HEK293 (cell line): ENCODE measurements at regions not wholly inside any gene's neighbourhood (a gene's known extent, or its start where the extent isn't known, plus 50 kb on each side); places are given as distances from the start of the nearest gene placed in this dataset.

Experiments
- CTCF ChIA-PET: fragments of 350-600 bp; formaldehyde crosslinking; extraction: SDS; loops from one replicate; lab custom pipeline; 2021; ENCODE audit warnings: antibody characterized with exemption; lab: Yijun Ruan, JAX
- POLR2A ChIA-PET: fragments of 300-600 bp; formaldehyde crosslinking; extraction: SDS; loops from one replicate; lab custom pipeline; 2020; ENCODE audit warnings: antibody characterized with exemption, inconsistent platforms; lab: Yijun Ruan, JAX
- H3K27ac ChIP-seq: fragments of 200-500 bp; sonication (Bioruptor generic); 2 replicates; pipeline ENCODE4 v1.5.1; 2014; ENCODE audit warnings: low read depth, low read length, control low read depth, inconsistent platforms; ENCODE audit errors: extremely low read depth
- H3K36me3 ChIP-seq, 2 experiments: fragments of 200-500 bp in 1 of 2; sonication (Bioruptor generic) in 1 of 2; 1 replicate in 1 of 2; 2 replicates in 1 of 2; pipeline ENCODE4 v1.5.1; 2014 to 2017; ENCODE audit warnings: inconsistent platforms in 2 of 2, low read length in 2 of 2; ENCODE audit not compliant: control insufficient read depth in 2 of 2, insufficient read depth in 1 of 2
- H3K4me1 ChIP-seq: fragments of 200-500 bp; sonication (Bioruptor generic); 2 replicates; pipeline ENCODE4 v1.5.1; 2014; ENCODE audit warnings: mild to moderate bottlenecking, low read length, inconsistent platforms; ENCODE audit not compliant: control insufficient read depth, insufficient read depth
- H3K4me3 ChIP-seq: 2 replicates; pipeline ENCODE4 v1.5.1; 2011; ENCODE audit warnings: low read depth, mild to moderate bottlenecking, control low read depth, low read length, moderate library complexity
- H3K9me3 ChIP-seq: fragments of 200-500 bp; sonication (Bioruptor generic); 2 replicates; pipeline ENCODE4 v1.5.1; 2014; ENCODE audit warnings: low read depth, low read length, inconsistent platforms; ENCODE audit not compliant: control insufficient read depth, insufficient read depth
- ATF2 ChIP-seq: fragments of 450-650 bp; formaldehyde crosslinking; IDR thresholded peaks from 2 replicates; pipeline ENCODE4 v1.5.1; 2016; ENCODE audit warnings: missing biosample characterization, missing genetic modification characterization, low read depth
- GLIS1 ChIP-seq: fragments of 450-650 bp; formaldehyde crosslinking; IDR thresholded peaks from 2 replicates; pipeline ENCODE4 v1.5.1; 2016; ENCODE audit warnings: missing biosample characterization, missing genetic modification characterization
- HOXA7 ChIP-seq: sonication (generic); formaldehyde crosslinking; IDR thresholded peaks from 2 replicates; pipeline ENCODE4 v1.8.1; 2022; ENCODE audit warnings: missing genetic modification reagents, borderline replicate concordance
- HOXD13 ChIP-seq: sonication (generic); formaldehyde crosslinking; IDR thresholded peaks from 2 replicates; pipeline ENCODE4 v1.8.0; 2022; ENCODE audit warnings: missing genetic modification reagents, borderline replicate concordance
- KLF1 ChIP-seq: fragments of 450-650 bp; formaldehyde crosslinking; IDR thresholded peaks from 2 replicates; pipeline ENCODE4 v1.5.1; 2016; ENCODE audit warnings: missing biosample characterization, missing genetic modification characterization
- RBAK ChIP-seq: fragments of 450-650 bp; formaldehyde crosslinking; IDR thresholded peaks from 2 replicates; pipeline ENCODE4 v1.5.1; 2016; ENCODE audit warnings: missing biosample characterization, missing genetic modification characterization
- REST ChIP-seq: fragments of 450-650 bp; formaldehyde crosslinking; IDR thresholded peaks from 2 replicates; pipeline ENCODE4 v1.5.1; 2016; ENCODE audit warnings: missing biosample characterization, missing genetic modification characterization
- SP7 ChIP-seq: fragments of 450-650 bp; formaldehyde crosslinking; IDR thresholded peaks from 2 replicates; pipeline ENCODE4 v1.5.1; 2016; ENCODE audit warnings: missing biosample characterization, missing genetic modification characterization
- ZBTB7A ChIP-seq: fragments of 450-650 bp; formaldehyde crosslinking; IDR thresholded peaks from 2 replicates; pipeline ENCODE4 v1.5.1; 2016; ENCODE audit warnings: low read depth, missing biosample characterization, missing genetic modification characterization
- ZIC2 ChIP-seq: fragments of 450-650 bp; formaldehyde crosslinking; IDR thresholded peaks from 2 replicates; pipeline ENCODE4 v1.5.1; 2016; ENCODE audit warnings: missing biosample characterization, missing genetic modification characterization
- ZNF112 ChIP-seq: fragments of 450-650 bp; formaldehyde crosslinking; IDR thresholded peaks from 2 replicates; pipeline ENCODE4 v1.5.0; 2017; ENCODE audit warnings: missing biosample characterization, missing genetic modification characterization
- ZNF114 ChIP-seq: fragments of 450-650 bp; formaldehyde crosslinking; IDR thresholded peaks from 2 replicates; pipeline ENCODE4 v1.5.0; 2017; ENCODE audit warnings: missing biosample characterization, missing genetic modification characterization
- ZNF155 ChIP-seq: fragments of 450-650 bp; formaldehyde crosslinking; IDR thresholded peaks from 2 replicates; pipeline ENCODE4 v1.5.1; 2016; ENCODE audit warnings: missing biosample characterization, missing genetic modification characterization
- ZNF157 ChIP-seq: fragments of 450-650 bp; formaldehyde crosslinking; IDR thresholded peaks from 2 replicates; pipeline ENCODE4 v1.5.1; 2016; ENCODE audit warnings: missing biosample characterization, missing genetic modification characterization
- ZNF169 ChIP-seq: fragments of 450-650 bp; formaldehyde crosslinking; IDR thresholded peaks from 2 replicates; pipeline ENCODE4 v1.5.1; 2016; ENCODE audit warnings: missing biosample characterization, missing genetic modification characterization
- ZNF174 ChIP-seq: fragments of 450-650 bp; formaldehyde crosslinking; IDR thresholded peaks from 2 replicates; pipeline ENCODE4 v1.5.0; 2017; ENCODE audit warnings: missing biosample characterization, mild to moderate bottlenecking, missing genetic modification characterization
- ZNF311 ChIP-seq: fragments of 450-650 bp; formaldehyde crosslinking; IDR thresholded peaks from 2 replicates; pipeline ENCODE4 v1.5.1; 2017; ENCODE audit warnings: missing biosample characterization, missing genetic modification characterization, borderline replicate concordance
- ZNF37A ChIP-seq: fragments of 450-650 bp; IDR thresholded peaks from 2 replicates; pipeline ENCODE4 v1.5.1; 2018; ENCODE audit warnings: missing biosample characterization, missing genetic modification characterization
- ZNF48 ChIP-seq: fragments of 450-650 bp; formaldehyde crosslinking; IDR thresholded peaks from 2 replicates; pipeline ENCODE4 v1.5.1; 2016; ENCODE audit warnings: missing biosample characterization, missing genetic modification characterization
- ZNF529 ChIP-seq: fragments of 450-650 bp; formaldehyde crosslinking; IDR thresholded peaks from 2 replicates; pipeline ENCODE4 v1.5.1; 2017; ENCODE audit warnings: missing genetic modification characterization, missing biosample characterization; ENCODE audit not compliant: insufficient replicate concordance
- ZNF544 ChIP-seq: fragments of 450-650 bp; formaldehyde crosslinking; IDR thresholded peaks from 2 replicates; pipeline ENCODE4 v1.5.0; 2017; ENCODE audit warnings: missing biosample characterization, missing genetic modification characterization
- ZNF571 ChIP-seq: fragments of 450-650 bp; formaldehyde crosslinking; IDR thresholded peaks from 2 replicates; pipeline ENCODE4 v1.5.0; 2017; ENCODE audit warnings: missing biosample characterization, missing genetic modification characterization
- ZNF596 ChIP-seq: fragments of 450-650 bp; IDR thresholded peaks from 2 replicates; pipeline ENCODE4 v1.5.0; 2018; ENCODE audit warnings: missing biosample characterization, mild to moderate bottlenecking, missing genetic modification characterization, moderate library complexity
- ZNF639 ChIP-seq: fragments of 450-650 bp; formaldehyde crosslinking; IDR thresholded peaks from 2 replicates; pipeline ENCODE4 v1.5.1; 2016; ENCODE audit warnings: missing biosample characterization, missing genetic modification characterization
- ZNF654 ChIP-seq: fragments of 450-650 bp; formaldehyde crosslinking; IDR thresholded peaks from 2 replicates; pipeline ENCODE4 v1.5.1; 2016; ENCODE audit warnings: low read depth, missing biosample characterization, missing genetic modification characterization
- ZNF658 ChIP-seq: fragments of 450-650 bp; formaldehyde crosslinking; IDR thresholded peaks from 2 replicates; pipeline ENCODE4; 2016; ENCODE audit warnings: missing biosample characterization, missing genetic modification characterization
- ZNF677 ChIP-seq: fragments of 450-650 bp; IDR thresholded peaks from 2 replicates; pipeline ENCODE4 v1.5.0; 2018; ENCODE audit warnings: missing biosample characterization, mild to moderate bottlenecking, missing genetic modification characterization, moderate library complexity
- ZNF707 ChIP-seq: fragments of 450-650 bp; formaldehyde crosslinking; IDR thresholded peaks from 2 replicates; pipeline ENCODE4 v1.5.1; 2016; ENCODE audit warnings: missing biosample characterization, missing genetic modification characterization
- ZNF76 ChIP-seq: fragments of 450-650 bp; formaldehyde crosslinking; IDR thresholded peaks from 2 replicates; pipeline ENCODE4; 2016; ENCODE audit warnings: low read depth, missing biosample characterization, missing genetic modification characterization, borderline replicate concordance
- ZSCAN23 ChIP-seq: fragments of 450-650 bp; formaldehyde crosslinking; IDR thresholded peaks from 2 replicates; pipeline ENCODE4 v1.5.1; 2016; ENCODE audit warnings: missing biosample characterization, missing genetic modification characterization
- TF ChIP-seq, protein P1 (sequence below): fragments of 450-650 bp; formaldehyde crosslinking; IDR thresholded peaks from 2 replicates; pipeline ENCODE4 v1.5.1; 2016; ENCODE audit warnings: missing biosample characterization, missing genetic modification characterization

DNA sequence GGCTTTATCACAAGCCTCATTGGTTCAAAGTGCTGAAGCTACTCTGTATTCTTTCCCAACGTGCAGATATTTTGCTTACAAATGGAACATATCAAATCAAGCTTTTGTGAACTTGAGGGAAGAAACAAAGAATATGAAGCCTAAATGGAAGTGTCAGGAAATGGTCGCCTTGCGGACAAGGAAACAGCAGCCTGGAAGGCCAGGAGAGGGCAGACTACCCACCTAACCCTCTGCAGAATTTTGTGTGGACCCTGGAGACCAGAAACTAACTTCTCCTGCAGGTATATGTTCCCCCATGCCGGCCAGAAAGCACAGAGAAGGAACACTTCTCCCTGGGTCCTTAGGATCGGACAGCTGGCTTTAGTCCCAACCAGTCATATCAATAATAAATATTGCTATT is 1425.8 kb downstream of the PCDH7 start:
- H3K9me3 ChIP-seq, result no peaks in the 10 kb centered on the region
- no peak overlapping the region for H3K4me3 ChIP-seq
- POLR2A ChIA-PET, result no interaction called here
- H3K27ac ChIP-seq, result no peak overlapping the region
- TF ChIP-seq ZNF157 (tag by site-specific recombination) (no peak), ZNF544 (tag by site-specific recombination) (no peak), ZNF311 (tag by site-specific recombination) (no peak), ZNF174 (tag by site-specific recombination) (no peak), KLF1 (tag by site-specific recombination) (no peak), ZNF529 (tag by site-specific recombination) (no peak), ZNF658 (tag by site-specific recombination) (no peak), ZNF639 (tag by site-specific recombination) (no peak), HOXD13 (CRISPR knock-in tag) (no peak), ZNF596 (no peak), ZBTB7A (no peak), ZNF155 (tag by site-specific recombination) (no peak), ZNF112 (tag by site-specific recombination) (no peak), ZNF114 (tag by site-specific recombination) (no peak), SP7 (tag by site-specific recombination) (no peak)
- TF ChIP-seq, protein P1, sequence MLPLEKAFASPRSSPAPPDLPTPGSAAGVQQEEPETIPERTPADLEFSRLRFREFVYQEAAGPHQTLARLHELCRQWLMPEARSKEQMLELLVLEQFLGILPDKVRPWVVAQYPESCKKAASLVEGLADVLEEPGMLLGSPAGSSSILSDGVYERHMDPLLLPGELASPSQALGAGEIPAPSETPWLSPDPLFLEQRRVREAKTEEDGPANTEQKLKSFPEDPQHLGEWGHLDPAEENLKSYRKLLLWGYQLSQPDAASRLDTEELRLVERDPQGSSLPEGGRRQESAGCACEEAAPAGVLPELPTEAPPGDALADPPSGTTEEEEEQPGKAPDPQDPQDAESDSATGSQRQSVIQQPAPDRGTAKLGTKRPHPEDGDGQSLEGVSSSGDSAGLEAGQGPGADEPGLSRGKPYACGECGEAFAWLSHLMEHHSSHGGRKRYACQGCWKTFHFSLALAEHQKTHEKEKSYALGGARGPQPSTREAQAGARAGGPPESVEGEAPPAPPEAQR (tag by site-specific recombination), result no peak
- TF ChIP-seq, all 188 proteins: peak for 0
- Histone ChIP-seq H3K36me3 (no peaks in the 10 kb centered on the region), H3K4me1 (no peaks in the 10 kb centered on the region)
- CTCF ChIA-PET, result no interaction called here

- ChIA-PET CTCF (no interaction called here), POLR2A (no interaction called here)
- no peak overlapping the region for H3K4me3 ChIP-seq
- no peaks in the 10 kb centered on the region for H3K9me3 ChIP-seq
- no peak overlapping the region for H3K27ac ChIP-seq
- no peaks in the 10 kb centered on the region for H3K4me1 ChIP-seq
- H3K36me3 ChIP-seq, result no peaks in the 10 kb centered on the region
- TF ChIP-seq GLIS1 (tag by site-specific recombination), result no peak
- TF ChIP-seq ZIC2, result no peak
- TF ChIP-seq ZNF169, result no peak
- no peak for TF ChIP-seq ZNF571 (tag by site-specific recombination)
- no peak for TF ChIP-seq ZNF677 (tag by site-specific recombination)
- TF ChIP-seq ATF2, result no peak
- TF ChIP-seq ZNF76, result no peak
- no peak for TF ChIP-seq ZSCAN23 (tag by site-specific recombination)
- TF ChIP-seq ZNF707 (tag by site-specific recombination), result no peak
- no peak for TF ChIP-seq ZNF654
- TF ChIP-seq REST (tag by site-specific recombination), result no peak
- TF ChIP-seq ZNF37A (tag by site-specific recombination), result no peak
- no peak for TF ChIP-seq ZNF48 (tag by site-specific recombination)
- no peak for TF ChIP-seq HOXA7
- no peak for TF ChIP-seq RBAK
Observed at GRCh38 chr4:32147446-32148085, 1427.4 kb downstream of the PCDH7 start.
